Muscle layer of colon (tissue), 2 donors: ENCODE measurements at regions not wholly inside any gene's neighbourhood (a gene's known extent, or its start where the extent isn't known, plus 50 kb on each side); places are given as distances from the start of the nearest gene placed in this dataset.

Experiments used
- H3K27ac ChIP-seq: one replicate; pipeline ENCODE4 v1.7.0; 2013; ENCODE audit warnings: low read depth, mild to moderate bottlenecking, low read length, moderate library complexity
- H3K27me3 ChIP-seq, 2 donors: one replicate each; pipeline ENCODE4 v1.7.0; 2013; ENCODE audit warnings: low read length in 2 of 2, mild to moderate bottlenecking in 2 of 2; ENCODE audit not compliant: insufficient read depth in 2 of 2, control insufficient read depth in 1 of 2
- H3K36me3 ChIP-seq: one replicate; pipeline ENCODE4 v1.7.0; 2013; ENCODE audit warnings: mild to moderate bottlenecking, low read length; ENCODE audit not compliant: insufficient read depth
- H3K4me1 ChIP-seq: one replicate; pipeline ENCODE4 v1.7.0; 2013; ENCODE audit warnings: mild to moderate bottlenecking, low read length; ENCODE audit not compliant: insufficient read depth
- H3K4me3 ChIP-seq, 2 donors: one replicate each; pipeline ENCODE4 v1.7.0; 2013; ENCODE audit warnings: low read length in 2 of 2, low read depth in 1 of 2, mild to moderate bottlenecking in 1 of 2, moderate library complexity in 1 of 2
- H3K9ac ChIP-seq: one replicate; pipeline ENCODE4 v1.7.0; 2013; ENCODE audit warnings: low read length
- H3K9me3 ChIP-seq: one replicate; pipeline ENCODE4 v1.7.0; 2013; ENCODE audit warnings: mild to moderate bottlenecking, low read length
- donor health status: abdominal sarcoma.
- donor health status: Adenocarcinoma of cecum.

DNA sequence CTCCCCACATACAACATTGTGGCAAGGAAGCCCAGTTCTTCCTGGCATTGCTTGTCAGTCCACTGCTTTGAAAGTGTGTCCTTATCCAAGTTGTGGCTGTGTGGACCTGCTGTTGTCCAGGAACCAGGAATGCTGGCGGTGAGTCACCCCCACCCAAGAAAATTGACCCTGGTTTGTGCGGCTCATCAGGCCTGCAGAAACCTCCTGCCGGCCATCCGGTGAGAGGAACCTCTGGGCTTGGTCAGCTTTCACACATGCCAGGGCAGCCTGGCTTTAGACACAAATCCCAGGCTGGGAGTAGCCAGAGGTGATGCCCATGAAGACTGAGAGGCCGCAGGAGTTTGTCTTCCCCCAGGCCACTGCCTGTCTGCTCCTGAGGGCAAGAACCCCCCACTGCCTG lies 223.6 kb downstream of the TTLL2 start:
- H3K4me1 ChIP-seq, result peaks cover 12% of the 10 kb centered on the region

DNA sequence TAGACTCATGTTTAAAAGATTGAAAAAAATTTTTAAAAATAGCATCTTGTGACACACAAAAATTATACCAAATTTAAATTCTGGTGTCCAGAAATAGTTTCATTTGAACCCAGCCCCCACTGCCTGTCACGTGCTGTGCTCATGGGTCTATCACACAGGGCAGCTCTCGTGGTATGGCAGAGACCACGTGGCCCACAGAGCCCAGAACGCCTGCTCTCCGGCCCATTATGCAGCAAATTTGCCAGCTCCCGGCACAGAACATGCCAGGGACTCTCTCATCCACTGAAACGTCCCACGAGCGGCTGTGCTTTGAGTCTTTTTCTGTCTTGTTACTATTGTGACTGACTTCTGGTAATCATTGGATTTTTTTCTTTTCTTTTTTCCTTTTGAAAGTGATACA lies 224.3 kb downstream of the TTLL2 start:
- Histone ChIP-seq H3K9ac (no peak overlapping the region), H3K27ac (no peak overlapping the region), H3K36me3 (no peaks in the 10 kb centered on the region), H3K9me3 (no peaks in the 10 kb centered on the region), H3K27me3 (no peaks in the 10 kb centered on the region), H3K4me3 (no peak overlapping the region), H3K4me1 (peaks cover 9% of the 10 kb centered on the region)

More for the DNA sequence above, 223.6 kb downstream of the TTLL2 start:
- Histone ChIP-seq H3K4me3 (no peak overlapping the region), H3K36me3 (no peaks in the 10 kb centered on the region), H3K27me3 (no peaks in the 10 kb centered on the region), H3K9me3 (no peaks in the 10 kb centered on the region), H3K27ac (no peak overlapping the region), H3K9ac (no peak overlapping the region)

DNA sequence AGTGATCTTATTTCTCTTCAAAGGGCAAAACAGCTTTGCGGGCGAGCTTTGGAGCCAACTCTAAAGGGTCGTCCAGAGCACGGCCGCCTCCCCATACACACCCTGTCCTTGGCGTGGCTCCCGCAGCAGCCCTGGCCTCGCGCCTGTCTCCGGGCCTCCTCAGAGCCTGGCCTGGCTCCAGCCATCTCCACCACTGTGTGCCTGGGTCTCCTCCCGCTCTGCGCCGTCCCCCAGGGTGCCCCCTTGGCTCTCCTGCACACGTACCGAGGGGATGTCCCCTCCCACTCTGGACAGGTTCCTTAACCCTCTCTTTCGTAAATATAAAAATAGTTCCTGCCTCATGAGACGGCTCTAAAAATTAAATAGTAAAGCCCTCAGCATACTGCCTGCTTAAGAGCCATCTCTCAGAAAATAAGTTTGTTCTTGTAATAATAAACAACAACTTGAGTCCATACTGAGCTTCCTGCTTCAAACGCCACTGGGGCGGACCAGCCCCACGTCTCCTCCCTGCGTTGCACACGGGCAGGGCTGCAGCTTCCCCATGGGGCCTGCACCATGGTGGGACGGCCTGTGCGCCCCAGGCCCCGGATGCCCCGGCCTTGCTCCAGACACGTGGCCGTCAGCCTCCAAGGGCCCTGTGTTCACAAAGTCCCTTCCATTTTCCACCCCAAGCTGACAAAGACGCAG lies 226.2 kb downstream of the TTLL2 start:
- Histone ChIP-seq H3K36me3 (no peaks in the 10 kb centered on the region), H3K4me3 (no peak overlapping the region), H3K9me3 (no peaks in the 10 kb centered on the region), H3K4me1 (peaks cover 9% of the 10 kb centered on the region), H3K27ac (no peak overlapping the region), H3K9ac (no peak overlapping the region), H3K27me3 (no peaks in the 10 kb centered on the region)

DNA sequence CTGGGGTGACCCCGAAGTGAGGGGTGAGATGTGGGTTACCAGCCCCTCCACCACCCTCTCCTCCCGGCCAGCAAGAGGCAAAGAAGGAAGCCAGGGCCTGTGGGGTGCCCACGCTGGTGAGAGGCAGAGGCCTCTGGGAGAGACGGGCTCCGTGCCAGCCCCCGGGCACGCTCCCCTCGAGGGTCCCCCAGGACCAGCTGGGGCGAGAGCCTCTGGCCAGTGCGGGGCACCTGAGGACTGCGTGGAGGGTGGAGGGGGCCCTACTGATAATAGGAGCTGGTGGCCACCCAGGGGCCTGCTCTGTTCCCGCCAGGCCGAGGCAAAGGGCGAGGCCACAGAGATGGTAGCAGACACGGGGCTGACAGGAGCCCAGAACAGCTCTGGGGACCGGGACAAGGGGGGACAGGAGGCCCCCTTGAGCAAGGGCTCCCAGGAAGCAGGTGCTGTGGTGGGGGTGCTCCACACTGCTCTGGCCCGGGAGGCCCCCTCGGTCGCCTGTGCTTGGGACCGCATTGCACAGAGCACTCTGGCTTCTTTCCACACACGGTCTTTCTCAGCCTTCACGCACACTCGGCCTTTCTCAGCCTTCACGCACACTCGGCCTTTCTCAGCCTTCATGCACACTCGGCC lies 226.9 kb downstream of the TTLL2 start:
- no peaks in the 10 kb centered on the region for H3K27me3 ChIP-seq
- no peaks in the 10 kb centered on the region for H3K9me3 ChIP-seq
- no peak overlapping the region for H3K9ac ChIP-seq
- H3K4me3 ChIP-seq, result no peak overlapping the region
- no peak overlapping the region for H3K27ac ChIP-seq
- H3K4me1 ChIP-seq, result peaks cover 9% of the 10 kb centered on the region
- H3K36me3 ChIP-seq, result no peaks in the 10 kb centered on the region

DNA sequence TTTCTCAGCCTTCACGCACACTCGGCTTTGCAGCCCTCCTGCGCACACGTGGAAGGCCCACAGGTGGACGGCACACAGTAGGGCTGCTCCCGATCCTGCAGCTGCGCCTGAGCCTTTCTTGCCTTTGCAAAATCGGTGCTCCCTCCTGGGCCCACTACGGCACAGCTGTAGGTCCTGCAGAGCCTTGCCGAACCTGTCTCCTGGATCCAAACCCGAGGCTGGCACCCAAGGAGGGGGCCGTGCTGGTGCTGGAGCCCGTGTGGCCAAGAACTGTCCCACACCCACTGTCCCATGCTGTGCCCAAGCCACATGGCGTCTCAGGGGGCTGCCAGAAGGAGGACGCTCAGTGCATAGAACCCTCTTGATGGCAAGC lies 227.4 kb downstream of the TTLL2 start:
- Histone ChIP-seq H3K4me1 (peaks cover 9% of the 10 kb centered on the region), H3K4me3 (no peak overlapping the region), H3K9ac (no peak overlapping the region), H3K36me3 (no peaks in the 10 kb centered on the region), H3K9me3 (no peaks in the 10 kb centered on the region), H3K27ac (no peak overlapping the region), H3K27me3 (no peaks in the 10 kb centered on the region)

DNA sequence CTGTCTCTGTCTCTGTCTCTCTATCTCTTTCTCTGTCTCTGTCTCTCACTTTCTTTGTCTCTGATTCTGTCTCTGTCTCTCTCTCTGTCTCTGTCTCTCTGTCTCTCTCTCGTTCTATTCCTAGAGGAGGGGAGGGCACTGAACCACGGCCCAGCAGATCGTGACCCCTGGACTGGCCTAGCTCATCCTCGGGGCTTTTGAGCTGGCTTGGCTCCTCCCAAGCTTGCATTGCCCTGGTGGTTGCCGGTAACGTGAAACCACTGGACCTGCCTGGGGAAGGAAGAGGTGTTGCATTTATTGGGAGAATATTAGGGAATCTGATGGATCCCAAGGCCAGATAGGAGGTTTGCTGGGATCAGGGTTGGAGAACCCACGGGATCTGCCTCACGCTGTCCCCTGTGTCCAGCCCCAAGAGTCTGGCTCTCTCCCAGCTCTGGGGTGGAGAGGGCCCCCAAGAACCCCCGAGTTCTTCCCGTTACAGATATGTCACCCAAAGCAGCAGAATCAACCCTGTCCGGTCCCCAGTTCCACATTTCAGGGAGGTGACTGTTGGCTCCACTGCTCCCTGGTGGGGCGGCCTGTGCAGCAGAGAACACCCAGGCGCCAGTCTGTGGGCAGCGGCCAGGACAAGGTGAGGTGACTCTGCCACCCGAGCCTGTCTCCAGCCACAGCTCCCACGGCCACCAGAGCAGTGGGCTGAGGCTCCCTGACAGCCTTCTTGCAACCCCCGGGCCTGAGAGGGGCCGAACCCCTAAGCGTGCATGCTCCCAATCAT lies 228.3 kb downstream of the TTLL2 start:
- Histone ChIP-seq H3K27ac (no peak overlapping the region), H3K9me3 (no peaks in the 10 kb centered on the region), H3K9ac (no peak overlapping the region), H3K36me3 (no peaks in the 10 kb centered on the region), H3K27me3 (no peaks in the 10 kb centered on the region), H3K4me1 (peaks cover 9% of the 10 kb centered on the region), H3K4me3 (no peak overlapping the region)

DNA sequence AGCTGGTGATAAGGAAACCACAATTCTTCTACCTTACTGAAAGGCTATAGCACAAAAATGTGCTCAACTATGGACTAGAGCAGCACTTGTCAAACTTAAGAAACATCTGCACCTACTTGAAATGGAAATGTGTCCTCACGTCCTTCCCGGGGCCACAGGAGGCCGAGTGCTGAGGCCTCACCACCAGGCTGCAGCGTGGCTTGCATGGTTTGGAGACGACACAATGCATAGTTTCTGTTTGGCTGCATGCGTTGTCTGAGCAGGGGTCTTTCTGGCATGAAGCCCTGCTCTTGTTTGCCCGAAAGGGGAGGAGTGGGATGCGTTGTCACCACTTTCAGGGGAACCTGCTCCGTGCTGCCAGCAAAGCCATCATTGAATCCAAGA lies 228.8 kb downstream of the TTLL2 start:
- Histone ChIP-seq H3K27me3 (no peaks in the 10 kb centered on the region), H3K9ac (no peak overlapping the region), H3K4me3 (no peak overlapping the region), H3K4me1 (peaks cover 9% of the 10 kb centered on the region), H3K27ac (no peak overlapping the region), H3K9me3 (no peaks in the 10 kb centered on the region), H3K36me3 (no peaks in the 10 kb centered on the region)

DNA sequence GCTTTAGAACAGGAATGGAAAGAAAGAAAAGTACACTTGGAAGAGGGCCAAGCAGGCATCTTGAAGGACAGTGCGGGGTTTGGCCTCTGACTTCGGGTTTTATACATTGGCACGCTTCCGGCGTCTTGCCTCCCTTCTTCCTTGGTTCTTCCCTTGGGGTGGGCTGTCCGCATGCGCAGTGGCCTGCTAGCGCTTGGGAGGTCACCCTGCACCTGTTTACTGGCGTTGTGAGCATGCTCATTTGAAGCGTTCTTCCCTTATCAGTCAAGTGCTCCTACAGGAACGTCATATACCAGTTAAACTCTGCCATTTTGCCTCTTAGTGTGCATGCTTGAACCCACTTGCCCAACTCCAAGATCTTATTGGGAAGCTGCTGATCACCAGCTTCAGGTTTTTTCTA lies 230.0 kb downstream of the TTLL2 start:
- H3K4me3 ChIP-seq, result no peak overlapping the region
- H3K9ac ChIP-seq, result no peak overlapping the region
- no peaks in the 10 kb centered on the region for H3K36me3 ChIP-seq
- no peak overlapping the region for H3K27ac ChIP-seq
- H3K27me3 ChIP-seq, result no peaks in the 10 kb centered on the region
- H3K9me3 ChIP-seq, result no peaks in the 10 kb centered on the region
- peaks cover 9% of the 10 kb centered on the region for H3K4me1 ChIP-seq

DNA sequence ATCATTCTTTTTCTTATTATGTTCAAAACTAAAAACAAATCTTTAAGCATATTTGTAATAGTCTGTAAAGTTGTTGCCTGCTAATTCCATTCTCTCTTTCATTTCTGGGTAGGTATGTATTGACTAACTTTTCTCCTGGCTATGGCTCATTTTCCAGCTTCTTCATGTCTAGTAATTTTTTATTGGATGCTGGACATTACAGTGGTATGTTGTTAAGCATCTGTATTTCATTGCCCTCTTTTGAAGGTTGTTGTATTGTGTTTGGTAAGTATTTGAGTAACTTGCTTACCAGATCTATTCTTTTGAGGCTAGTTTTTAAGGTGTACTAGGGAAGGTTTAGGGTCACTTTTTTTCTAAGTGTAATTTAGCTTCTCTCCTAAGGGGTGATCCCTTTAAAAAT lies 230.9 kb downstream of the TTLL2 start:
- H3K27me3 ChIP-seq, result no peaks in the 10 kb centered on the region
- H3K4me1 ChIP-seq, result peaks cover 5% of the 10 kb centered on the region
- H3K4me3 ChIP-seq, result no peak overlapping the region
- H3K9me3 ChIP-seq, result no peaks in the 10 kb centered on the region
- H3K27ac ChIP-seq, result no peak overlapping the region
- no peak overlapping the region for H3K9ac ChIP-seq
- H3K36me3 ChIP-seq, result no peaks in the 10 kb centered on the region

DNA sequence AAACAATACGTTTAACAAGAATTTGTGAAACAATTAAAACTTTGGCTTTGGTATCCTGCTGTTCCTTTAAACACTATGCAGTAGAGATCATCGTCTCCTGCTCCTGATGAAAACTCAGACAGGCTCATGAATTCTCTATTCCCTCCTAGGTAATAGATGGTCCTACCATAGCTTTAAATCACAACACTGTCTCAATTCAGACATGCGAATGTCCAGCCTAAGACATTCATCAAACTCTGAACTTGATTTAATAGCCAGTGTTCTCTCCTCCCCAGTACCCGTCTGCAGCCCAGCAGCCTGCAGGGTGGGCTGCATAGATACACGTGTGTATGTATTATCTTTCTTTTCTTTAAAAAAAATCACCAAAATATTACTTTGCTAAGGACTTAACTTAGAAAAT lies 232.8 kb downstream of the TTLL2 start:
- no peaks in the 10 kb centered on the region for H3K9me3 ChIP-seq
- no peak overlapping the region for H3K9ac ChIP-seq
- no peak overlapping the region for H3K4me3 ChIP-seq
- H3K4me1 ChIP-seq, result no peaks in the 10 kb centered on the region
- no peaks in the 10 kb centered on the region for H3K36me3 ChIP-seq
- no peak overlapping the region for H3K27ac ChIP-seq
- no peaks in the 10 kb centered on the region for H3K27me3 ChIP-seq

DNA sequence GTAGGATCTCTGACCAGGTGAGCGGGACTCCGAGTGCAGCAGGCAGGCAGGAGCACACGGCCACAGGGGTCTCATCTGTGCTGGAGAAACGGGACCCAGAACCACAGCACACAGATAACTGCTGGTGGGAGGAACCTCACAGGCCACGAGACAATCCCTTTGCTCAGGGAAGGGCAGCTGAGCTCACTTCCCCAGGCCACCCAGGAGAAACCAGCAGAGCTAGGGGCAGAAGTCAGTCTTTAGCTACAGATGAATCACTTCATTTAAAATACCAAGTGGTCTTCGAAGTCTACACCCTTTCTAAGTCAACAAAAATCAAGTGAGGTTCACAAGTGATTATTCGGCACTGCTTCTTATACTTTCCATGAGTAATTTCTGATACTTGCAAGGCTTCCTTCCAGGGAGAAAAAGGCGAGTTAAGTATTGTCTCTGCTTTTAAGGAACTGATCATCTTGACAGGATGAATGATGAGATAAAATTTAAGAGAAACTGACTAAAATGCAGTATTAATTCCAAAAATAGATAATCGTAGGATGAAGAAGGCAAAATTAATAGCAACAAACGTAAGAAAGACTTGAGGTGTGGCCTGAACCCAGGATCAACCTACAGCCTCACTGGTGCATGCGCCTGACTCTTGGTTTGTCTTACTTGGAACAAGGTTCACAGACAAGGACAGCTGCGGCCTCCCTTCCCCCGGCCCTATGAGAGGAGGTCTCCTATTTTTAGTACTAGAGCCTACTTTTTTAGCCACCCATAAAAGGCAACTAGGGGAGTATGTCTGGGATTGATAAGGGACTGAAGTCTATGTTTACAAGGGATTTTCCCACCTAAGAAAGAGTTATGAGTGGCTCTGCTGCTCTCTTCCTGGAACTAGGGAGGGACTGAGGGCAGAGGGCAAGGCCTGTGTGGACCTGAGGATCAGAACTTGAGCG lies 233.6 kb downstream of the TTLL2 start:
- Histone ChIP-seq H3K27me3 (no peaks in the 10 kb centered on the region), H3K9ac (no peak overlapping the region), H3K27ac (no peak overlapping the region), H3K4me1 (no peaks in the 10 kb centered on the region), H3K4me3 (no peak overlapping the region), H3K9me3 (no peaks in the 10 kb centered on the region), H3K36me3 (no peaks in the 10 kb centered on the region)
